Putamen (tissue), 1 donor: ENCODE measurements at regions not wholly inside any gene's neighbourhood (a gene's known extent, or its start where the extent isn't known, plus 50 kb on each side); places are given as distances from the start of the nearest gene placed in this dataset.
A peak's percentile ranks its signal among the peaks of the same experiment; 100 is the strongest.
"Not testable (repeated sequence)": the region's sequence is repeated elsewhere in the genome, so short reads cannot be mapped to it uniquely, and the experiment has no call there.

Experiments
- DNase-seq: peaks from one replicate; pipeline ENCODE4 v3.0.0-alpha.2; 2016; ENCODE audit warnings: low spot score

DNA sequence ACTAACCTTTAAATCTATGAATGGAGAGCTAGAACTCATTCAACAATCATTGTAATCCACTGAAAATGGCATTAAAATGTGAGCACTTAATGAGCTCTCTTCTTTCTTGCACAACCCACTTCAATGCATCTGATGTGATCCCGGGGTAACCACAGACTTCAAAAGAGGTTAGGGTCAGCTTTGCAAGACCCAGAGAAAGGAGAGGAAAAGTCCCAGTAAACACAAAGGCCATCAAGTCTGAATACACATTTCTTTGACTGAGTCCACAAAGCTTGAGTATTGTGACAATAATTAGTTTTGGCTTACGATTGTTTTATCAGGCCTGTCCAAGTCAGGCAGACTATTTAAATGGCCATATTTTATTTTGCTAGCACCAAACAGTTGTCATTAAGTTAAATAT lies 148.8 kb upstream of the ZNF608 start:
- no peak for DNase-seq

DNA sequence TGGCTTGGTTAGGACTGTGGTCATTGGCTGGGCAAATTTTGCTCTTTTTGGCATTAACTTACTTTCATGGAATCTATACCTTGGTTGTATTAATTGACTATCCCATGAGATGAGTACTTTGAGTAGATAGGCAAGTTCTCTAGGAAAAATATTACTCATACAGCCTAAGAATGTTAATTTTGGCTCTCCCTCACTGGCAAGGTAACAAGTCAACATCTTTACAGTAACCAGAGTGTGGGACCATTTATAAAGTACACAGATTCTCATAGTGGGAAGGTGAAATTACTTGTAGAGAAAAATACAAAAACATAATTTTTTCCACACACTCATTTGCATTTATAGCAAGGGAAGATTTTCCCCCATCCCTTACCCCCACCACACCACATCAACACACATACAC lies 154.6 kb upstream of the ZNF608 start:
- no peak for DNase-seq

DNA sequence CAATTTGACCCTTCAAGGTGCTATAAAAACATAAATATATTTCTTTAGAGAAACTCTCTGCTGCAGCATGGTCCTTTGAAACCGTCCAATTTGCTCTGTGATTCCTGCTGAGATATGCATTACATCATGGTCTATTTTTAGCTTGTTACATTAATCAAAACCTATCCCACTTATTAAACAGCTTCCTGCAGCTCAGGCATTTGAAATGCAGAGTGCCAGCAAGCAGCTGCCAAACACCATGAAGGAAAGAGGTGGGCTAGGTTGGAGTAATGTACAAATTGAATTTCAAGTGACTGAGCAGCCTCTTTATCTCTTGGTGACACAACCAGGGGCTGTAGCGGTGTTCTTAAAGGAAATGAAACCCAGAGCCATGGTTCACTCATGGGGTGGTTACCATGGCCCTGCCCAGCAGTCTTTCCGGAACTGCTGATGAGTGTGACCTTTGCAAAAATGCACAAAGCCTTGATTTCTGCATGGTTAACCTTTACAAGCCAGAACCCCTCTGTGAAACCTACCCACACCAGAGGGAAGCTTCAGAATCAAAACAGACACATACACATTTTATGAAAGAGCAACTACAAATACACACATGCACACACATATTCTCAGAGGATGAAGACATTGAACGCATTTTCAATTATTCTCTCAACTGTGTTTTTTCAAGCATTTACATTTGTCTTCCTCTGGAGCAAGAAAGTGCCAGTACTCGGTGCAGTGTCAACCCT lies 155.8 kb upstream of the ZNF608 start:
- DNase-seq = no peak

DNA sequence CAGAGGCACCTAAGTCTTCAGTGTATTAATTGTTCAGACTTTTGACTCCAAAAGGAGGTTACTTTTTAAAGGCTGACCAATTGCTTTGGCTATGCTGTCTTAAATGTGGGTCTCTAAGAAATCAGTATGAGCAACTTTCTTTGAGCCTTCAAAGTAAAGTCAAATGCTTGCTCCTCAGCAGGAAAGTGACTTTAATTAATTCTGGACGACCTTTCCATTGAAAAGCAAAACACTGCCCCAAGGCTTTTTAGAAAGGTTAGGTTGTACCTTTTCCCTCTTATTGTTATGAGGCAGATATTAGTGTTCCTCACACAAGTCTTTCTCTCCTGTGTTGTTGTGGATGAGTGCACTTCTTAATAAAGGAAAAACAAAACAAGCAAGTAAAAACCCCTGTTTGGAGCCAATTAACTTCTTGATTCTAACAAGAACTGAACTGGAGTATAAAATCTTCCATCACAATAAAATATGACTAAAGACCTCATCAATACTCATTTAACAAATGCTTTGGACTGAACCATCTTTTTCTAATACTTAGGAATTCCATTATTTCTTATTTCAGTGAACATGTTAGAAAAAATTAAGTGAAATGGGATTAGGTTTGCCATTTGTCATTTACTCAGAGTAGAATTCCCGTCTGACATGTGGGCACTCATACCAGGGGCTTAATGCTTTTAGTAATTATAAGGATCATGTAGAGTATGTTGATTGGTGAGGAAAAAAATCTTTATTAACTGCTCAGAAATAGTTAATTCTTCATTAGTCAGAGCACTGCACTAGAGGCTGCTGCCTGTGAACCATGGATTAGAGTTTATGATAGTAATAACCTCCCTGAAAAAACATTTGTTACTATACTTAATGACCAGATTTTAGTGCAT lies 159.1 kb upstream of the ZNF608 start:
- no peak for DNase-seq

DNA sequence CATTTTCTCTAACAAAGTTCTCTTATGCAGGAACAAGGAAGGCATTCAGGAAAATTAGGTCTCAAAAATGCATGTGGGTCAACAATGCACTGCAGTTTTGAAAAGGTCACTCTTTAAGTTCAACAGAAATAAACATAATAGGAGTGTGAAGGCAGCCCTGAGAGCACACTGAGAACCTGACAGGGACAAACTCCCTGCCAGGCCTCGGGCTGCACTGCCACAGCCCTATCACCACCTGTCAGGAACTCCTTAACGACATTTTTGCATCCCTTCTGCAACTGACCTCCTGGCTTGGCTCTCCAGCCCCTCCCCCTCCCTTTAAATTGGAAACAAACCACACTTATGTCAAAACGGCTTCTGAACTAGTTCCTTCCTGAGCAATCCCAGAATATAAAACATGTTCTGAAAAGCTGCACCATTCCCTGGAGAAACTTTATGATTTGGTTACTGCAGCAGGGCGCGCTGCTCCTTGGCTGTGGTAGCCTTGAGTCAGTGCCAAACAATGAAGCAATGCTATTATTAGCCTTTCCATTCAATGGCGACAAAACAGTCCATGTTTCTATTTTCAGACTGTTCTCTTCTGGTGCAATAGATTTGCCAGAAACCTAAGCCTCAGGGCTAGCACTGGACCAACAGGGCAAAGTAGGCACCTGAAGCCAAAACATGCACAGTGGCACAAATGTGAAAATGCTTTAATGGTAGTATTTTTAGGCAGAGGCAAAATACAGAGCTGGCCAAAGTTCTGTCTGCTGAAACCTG lies 160.1 kb upstream of the ZNF608 start:
- peak; percentile 89 for DNase-seq

GRCh38 chr5:124907098-124907644 lies 160.7 kb upstream of the ZNF608 start:
- DNase-seq = no peak

- no peak for DNase-seq
Observed at GRCh38 chr5:124908581-124909451, 162.4 kb upstream of the ZNF608 start.

DNA sequence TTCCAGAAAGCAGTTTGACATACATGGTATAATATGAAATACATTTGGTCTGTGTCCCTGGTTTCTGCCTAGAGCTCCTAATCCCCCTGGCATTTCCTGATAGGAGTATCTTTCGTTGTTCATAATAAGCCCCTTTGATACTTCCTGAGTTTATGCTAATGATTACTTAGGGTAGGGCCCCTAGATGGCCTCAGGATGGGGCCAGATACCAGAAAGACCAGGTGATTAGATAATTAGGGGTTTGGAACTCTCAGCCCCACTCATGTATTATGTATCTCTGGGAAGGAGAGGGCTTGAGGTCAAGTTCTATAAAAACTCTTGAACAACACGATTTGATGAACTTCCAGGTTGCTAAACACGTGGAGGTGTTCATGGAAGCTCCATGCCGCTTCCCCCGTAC lies 163.3 kb upstream of the ZNF608 start:
- DNase-seq = no peak

- no peak for DNase-seq
Observed at GRCh38 chr5:124910354-124911016, 164.0 kb upstream of the ZNF608 start.

- DNase-seq = no peak
Observed at GRCh38 chr5:124912638-124913328, 166.3 kb upstream of the ZNF608 start.

DNA sequence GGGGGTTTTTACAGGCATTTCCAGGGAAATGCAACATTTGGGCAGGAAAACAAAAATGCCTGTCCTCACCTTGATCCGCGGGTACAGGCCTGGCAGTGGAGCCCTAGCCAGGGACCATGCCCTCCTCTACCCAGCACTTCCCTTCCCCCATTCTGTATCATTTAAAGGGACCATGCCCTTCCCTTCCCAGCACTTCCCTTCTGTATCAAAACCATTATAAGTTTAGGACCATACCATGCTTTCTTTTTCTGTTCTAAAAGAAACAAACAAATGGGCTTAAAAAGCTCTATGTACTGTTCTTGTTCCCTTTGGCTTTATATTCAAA lies 166.9 kb upstream of the ZNF608 start:
- no peak for DNase-seq

- DNase-seq = not testable (repeated sequence)
Observed at GRCh38 chr5:124916313-124916712, 169.9 kb upstream of the ZNF608 start.

DNA sequence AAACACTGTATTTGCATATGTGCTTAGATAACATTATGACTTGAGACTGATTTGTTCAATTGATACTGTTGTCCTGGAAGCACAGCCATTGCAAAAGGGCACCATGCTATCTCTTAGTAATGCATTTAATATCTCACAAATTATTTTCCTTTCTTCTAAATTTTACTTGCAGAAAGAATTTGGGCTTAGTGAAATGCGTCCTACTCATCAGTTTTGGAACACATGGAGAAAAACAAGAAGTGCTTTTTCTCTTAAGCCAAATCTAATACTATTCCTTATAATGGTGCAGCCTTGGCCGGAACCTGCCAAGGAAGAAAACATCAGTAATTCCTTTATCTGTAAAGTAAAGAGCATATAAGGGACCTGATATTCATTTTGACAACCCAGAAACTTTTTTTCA lies 172.2 kb upstream of the ZNF608 start:
- DNase-seq = no peak

GRCh38 chr5:124919076-124919475 lies 172.6 kb upstream of the ZNF608 start:
- no peak for DNase-seq

GRCh38 chr5:124919747-124920525 lies 173.5 kb upstream of the ZNF608 start:
- DNase-seq = no peak

- no peak for DNase-seq
Observed at GRCh38 chr5:124920909-124921666, 174.6 kb upstream of the ZNF608 start.

DNA sequence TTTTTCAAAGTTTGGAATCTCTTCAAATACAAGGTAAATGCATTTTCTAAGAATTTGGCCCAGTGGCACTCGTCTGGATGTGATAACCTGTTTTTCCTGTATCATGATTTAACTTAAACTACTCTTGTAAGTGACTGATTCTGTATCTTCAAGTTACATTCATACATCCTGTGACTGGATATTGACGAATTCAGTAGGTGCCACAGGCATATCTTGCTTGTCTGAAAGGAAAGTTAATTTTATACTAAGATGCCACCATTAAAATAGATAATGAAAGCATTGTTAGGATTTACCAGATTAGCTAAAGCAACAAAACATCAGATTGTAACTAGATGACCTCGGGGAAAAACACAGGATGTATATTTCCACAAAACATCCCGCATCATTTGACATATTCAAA lies 175.3 kb upstream of the ZNF608 start:
- DNase-seq = no peak

DNA sequence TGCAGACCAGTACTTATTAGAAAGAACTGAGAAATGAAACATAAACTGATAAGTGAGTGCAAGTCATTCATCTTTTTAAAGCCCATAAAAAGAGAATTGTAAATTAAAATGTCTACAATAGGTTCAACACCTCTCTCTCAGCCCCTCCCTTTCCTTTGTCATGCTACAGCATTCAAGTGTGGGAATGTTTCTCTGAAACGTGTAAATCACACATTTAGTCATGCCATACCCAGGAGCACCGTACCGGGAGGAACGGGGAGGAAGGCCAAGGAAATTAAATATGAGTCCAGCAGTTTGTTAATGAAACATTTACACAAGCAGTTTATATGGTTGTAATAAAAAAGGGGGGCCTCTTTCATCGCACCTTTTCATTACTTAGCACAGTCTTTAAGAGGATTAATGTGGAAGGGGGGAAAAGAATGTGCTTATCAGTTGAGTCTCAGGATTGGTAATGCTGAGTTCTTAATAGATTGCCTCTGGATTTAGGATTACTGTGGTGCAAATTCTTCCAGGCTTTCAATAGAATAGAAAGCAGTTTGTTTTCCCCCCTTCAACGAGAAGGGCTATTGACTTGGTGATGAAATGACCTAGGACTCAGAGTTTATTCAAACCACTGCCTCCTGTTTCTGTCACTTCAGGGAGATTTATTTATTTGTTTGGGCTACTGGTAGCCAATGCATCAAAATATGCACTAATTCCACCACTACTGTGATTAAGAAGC lies 176.0 kb upstream of the ZNF608 start:
- DNase-seq = no peak
